Heart left ventricle (tissue), 13 donors: ENCODE measurements at regions not wholly inside any gene's neighbourhood (a gene's known extent, or its start where the extent isn't known, plus 50 kb on each side); places are given as distances from the start of the nearest gene placed in this dataset.

Experiments used
- CTCF ChIP-seq, 12 donors: fragments of 200-600 bp; sonication (generic) in 4 of 12; IDR thresholded peaks; one replicate each; pipeline versions ENCODE4 v1.5.0 to v1.8.0; 2018 to 2022; ENCODE audit warnings: antibody characterized with exemption in 12 of 12, mild to moderate bottlenecking in 5 of 12
- POLR2A ChIP-seq, 2 donors: fragments of 450-650 bp; IDR thresholded peaks; one replicate each; pipeline ENCODE4 v1.6.1; 2017; ENCODE audit warnings: antibody characterized with exemption in 2 of 2, mild to moderate bottlenecking in 2 of 2, moderate library complexity in 2 of 2
- donor health status: ischemic (EF 13 %, LVEDD 7.1; RV severe dilation, severe dysfunction).
- donor health status: DM: no; HTN: yes; CAD: no.
- donor health status: DM: no; HTN: no; CAD: no.
- donor health status: ischemic (EF 25% LVEDD 6.9; RV normal size, moderate dysfunction).
- donor health status: ischemic (EF 25% LVEDD 5.7; RV mildly dilated, moderate dysfunction).
- donor health status: ischemic (EF 35%, LVEDD 5.7; RV mildly dilated, moderate dysfunction).
- donor health status: nonischemic (EF 11% LVEDD 7.7; RV severe dilation, severe dysfunction).
- donor health status: DM: yes; HTN: yes; CAD: no.
- donor health status: PGD.
- donor health status: ischemic (EF 29% LVEDD 5.4; RV normal size, mild dysfunction).
- donor health status: nonischemic (EF 23%, LVEDD 6.1; RV moderate dilation, normal function).

- TF ChIP-seq CTCF (IDR thresholded peaks at IDR 0.05) (no peak), POLR2A (IDR thresholded peaks at IDR 0.05) (no peak)
Measured at GRCh38 chr4:171742436-171742835, 70.8 kb upstream of the GALNTL6 start.
